ENCODE measurements at regions not wholly inside any gene's neighbourhood (a gene's known extent, or its start where the extent isn't known, plus 50 kb on each side); places are given as distances from the start of the nearest gene placed in this dataset.

- TF ChIP-seq POLR2A (IDR thresholded peaks at IDR 0.05; ENCODE audit: low read depth, low read length) (no peak), POLR2AphosphoS5 (IDR thresholded peaks at IDR 0.05; ENCODE audit: low read depth, low read length) (no peak)
Measured at GRCh38 chr4:96164814-96165351, 325.0 kb downstream of the PDHA2 start.
